NCI-H1105 treated with DMSO at 0.1 percent for 48 hours (cell line): ENCODE measurements at regions not wholly inside any gene's neighbourhood (a gene's known extent, or its start where the extent isn't known, plus 50 kb on each side); places are given as distances from the start of the nearest gene placed in this dataset.
"Not testable (repeated sequence)": the region's sequence is repeated elsewhere in the genome, so short reads cannot be mapped to it uniquely, and the experiment has no call there.

ENCODE experiments used
- DNase-seq: peaks from one replicate; lab custom pipeline; 2025; lab: John Stamatoyannopoulos, UW

DNA sequence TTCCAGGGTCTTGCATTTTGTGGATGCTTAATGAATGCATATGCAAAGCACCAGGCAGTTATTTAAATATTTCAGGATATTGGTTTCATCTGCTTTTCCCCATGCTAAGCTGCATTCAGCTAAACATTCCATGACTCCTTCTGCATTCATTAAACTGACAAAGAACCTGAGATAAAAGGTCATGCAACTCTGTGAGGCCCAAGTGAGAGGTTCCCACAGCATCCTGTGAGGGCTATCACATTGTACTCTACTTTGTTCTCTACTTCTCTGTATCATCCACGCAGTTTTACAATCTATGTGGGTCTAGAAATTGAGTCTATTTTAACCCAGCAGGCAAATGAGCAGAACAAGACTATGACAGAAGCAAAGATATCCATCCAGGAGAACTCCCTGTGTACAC is 86.4 kb upstream of the PRSS16 start:
- DNase-seq = no peak

DNA sequence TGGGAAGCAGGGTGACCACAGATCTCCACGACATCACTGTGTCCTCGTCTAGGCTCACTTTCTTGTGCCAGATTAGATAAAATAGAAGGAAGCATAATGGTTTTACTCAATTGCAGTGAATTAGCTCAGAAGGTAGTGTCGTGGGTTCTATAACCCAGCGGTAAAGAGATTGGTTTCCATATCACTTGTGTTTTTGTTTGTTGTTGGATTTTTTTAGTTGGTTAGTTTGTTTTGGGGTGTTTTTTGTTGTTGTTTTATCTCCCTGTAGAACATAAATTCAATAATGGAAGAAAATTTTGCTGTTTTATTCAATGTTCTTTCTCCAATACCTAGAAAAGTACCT is 85.9 kb upstream of the PRSS16 start:
- no peak for DNase-seq

DNA sequence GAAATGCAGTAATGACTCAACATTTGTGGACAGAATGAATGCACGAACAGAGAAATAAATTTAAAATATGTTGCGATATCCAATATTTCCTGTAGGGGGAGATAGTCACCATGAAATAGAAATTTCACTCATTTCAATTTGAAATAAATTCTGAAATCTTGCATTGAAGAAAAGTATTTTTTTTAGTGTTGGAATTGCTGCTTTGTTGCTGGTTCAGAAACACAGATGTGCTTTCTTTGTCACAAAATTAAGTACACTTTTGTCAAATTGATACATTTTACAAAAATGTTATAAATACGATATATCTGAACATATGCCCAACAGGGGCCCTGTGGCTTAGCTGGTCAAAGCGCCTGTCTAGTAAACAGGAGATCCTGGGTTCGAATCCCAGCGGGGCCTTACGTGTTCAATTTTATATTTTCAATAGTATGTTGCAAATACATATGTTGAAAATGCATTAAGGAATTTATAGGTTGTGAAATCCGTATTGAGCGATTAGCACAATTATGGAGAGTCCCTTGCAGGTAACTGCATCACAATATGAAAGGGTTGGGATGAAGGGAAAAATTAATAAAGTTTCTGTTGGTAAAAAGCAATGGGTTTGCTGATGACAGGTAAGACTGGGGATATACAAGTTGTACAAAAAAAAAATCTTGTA is 85.4 kb upstream of the PRSS16 start:
- DNase-seq = peak; percentile 68

DNA sequence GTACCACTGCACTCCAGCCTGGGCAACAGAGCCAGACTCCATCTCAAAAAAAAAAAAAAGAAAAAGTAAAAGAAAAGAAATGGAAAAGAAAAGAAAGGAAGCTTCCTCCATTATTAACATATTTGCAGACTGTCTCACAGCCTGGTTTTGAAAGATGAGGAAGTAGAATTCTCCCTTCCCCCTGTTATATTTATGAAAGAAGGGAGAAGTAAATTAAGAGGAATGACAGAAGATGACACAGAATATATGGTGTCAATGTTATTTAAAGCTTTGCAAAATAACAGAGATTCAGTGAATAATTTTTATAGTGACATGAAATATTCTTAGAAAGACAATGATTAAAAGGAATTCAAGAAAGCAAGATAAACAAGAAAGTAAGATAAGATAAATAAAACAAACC is 83.7 kb upstream of the PRSS16 start:
- no peak for DNase-seq

DNA sequence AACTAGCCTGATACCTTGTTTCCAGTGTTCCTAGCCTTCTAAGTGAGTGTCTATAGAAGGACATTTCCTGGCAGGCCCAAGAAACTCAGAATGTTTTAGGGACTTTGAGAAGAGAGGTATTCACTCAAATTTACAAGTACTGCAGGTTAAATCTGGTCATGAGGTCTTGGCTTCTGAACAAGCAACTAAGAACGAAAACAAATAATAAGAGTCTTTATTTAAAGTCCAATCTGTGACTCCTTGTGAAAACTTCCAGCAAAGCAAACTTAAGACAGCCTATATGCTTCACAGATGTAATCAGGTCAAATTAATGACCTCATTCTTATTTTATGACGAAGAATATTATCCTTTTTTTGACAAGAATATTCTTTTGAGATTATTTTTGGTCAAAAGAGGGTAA is 79.4 kb upstream of the PRSS16 start:
- no peak for DNase-seq

DNA sequence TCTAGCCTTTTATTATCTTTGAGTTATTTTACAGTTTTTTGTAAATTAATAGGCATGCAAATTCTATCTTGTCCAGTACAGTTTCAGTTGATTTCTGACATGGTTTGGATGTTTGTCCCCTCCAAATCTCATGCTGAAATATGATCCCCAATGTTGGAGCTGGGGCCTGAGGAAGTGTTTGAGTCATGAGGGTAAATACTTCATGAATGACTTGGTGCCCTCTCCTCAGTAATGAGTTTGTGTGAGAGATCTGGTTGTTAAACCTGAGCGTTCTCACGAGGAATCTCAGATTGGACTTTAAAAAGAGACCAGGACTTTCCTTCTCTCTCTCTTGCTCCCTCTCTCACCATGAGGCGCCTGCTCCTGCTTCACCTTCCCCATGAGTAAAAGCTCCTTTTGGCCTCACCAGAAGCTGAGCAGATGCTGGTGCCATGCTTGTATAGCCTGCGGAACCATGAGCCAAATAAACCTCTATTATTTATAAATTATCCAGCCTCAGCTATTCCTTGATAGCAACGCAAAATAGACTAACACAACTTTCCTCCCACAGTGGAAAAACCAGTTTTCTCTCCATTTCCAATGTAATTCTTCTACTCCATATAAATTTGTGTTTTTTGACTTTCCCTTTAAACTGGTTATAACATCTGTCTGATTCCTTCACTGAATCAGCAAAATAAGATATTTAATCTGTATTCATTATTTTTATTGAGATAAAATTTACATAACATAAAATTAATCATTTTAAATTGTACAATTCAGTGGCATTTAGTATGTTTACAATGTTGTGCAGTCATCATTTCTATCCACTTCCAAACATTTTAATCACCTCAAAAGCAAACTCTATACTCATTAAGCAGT is 78.7 kb upstream of the PRSS16 start:
- no peak for DNase-seq

DNA sequence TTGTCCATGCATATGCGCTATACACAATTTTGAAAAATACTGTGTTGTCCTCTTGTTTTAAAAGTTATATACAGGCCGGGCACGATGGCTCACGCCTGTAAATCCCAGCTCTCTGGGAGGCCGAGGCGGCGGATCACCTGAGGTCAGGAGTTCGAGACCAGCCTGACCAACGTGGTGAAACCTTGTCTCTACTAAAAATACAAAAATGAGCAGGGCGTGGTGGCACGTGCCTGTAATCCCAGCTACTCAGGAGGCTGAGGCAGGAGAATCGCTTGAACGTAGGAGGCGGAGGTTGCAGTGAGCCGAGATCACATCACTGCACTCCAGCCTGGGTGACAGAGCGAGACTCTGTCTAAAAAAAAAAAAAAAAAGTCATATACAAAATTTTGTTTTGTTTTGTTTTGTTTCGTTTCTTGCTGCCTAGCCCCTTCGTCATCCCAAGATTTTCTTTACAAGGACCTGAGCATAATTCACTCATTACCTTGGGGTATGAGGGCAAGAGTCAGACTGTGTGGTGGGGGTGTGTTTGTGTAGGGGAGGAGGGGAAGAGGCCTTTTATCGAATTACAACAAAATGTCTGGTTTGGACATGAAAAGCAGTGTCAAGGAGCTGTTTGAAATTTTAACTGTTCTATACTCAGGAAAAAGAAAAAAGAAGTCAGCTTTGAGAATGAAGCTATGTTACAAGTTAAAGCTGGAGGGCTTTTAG is 74.8 kb upstream of the PRSS16 start:
- DNase-seq = not testable (repeated sequence)

DNA sequence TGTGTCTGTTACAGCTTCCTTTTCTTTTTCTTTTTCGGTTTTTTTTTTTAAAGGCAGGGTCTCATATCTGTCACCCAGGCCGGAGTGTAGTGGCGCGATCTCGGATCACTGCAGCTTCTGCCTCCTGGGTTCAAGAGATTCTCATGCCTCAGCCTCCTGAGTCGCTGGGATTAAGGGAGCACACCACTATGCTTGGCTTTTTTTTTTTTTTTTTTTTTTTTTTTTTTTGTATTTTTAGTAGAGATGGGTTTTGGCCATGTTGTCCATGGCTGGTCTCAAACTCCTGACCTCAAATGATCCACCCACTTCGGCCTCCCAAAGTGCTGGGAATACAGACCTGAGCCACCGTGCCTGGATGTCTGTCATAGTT is 74.3 kb upstream of the PRSS16 start:
- not testable (repeated sequence) for DNase-seq

DNA sequence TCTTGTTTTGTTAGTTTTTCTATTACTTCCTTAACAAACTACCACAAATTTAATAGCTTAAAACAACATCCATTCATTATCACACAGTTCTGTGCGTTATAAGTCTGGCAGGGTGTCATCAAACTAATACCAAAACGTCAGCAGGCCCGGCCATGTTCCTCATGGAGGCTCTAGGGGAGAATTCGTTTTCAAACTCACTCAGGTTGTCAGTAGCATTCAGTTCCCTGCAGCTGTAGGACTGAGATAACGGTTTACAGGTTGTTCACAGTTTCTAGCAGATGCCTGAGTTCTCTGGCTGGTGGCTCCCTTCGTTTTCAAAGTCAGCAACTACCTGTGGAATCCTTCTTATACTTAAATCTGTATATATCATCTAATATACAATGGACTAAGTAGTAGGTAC is 72.5 kb upstream of the PRSS16 start:
- DNase-seq = no peak

DNA sequence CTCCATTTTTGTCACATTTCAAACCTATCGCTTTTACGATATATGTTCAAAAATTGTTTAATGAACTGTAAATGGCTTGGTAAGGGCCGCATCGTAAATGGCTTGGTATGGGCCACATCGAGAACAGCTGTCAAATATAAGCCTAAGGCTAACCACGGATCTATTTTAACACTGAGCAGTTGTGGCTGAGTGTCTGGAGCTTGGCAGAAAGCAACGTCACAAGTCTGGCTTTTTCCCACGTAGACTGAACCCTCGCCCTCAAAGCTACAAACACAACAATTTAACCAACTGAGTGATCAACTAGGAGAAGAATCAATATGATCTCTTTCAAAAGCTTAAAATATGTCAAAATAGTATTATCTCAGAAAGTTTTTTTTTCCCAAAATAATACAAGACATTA is 71.4 kb upstream of the PRSS16 start:
- DNase-seq = no peak

DNA sequence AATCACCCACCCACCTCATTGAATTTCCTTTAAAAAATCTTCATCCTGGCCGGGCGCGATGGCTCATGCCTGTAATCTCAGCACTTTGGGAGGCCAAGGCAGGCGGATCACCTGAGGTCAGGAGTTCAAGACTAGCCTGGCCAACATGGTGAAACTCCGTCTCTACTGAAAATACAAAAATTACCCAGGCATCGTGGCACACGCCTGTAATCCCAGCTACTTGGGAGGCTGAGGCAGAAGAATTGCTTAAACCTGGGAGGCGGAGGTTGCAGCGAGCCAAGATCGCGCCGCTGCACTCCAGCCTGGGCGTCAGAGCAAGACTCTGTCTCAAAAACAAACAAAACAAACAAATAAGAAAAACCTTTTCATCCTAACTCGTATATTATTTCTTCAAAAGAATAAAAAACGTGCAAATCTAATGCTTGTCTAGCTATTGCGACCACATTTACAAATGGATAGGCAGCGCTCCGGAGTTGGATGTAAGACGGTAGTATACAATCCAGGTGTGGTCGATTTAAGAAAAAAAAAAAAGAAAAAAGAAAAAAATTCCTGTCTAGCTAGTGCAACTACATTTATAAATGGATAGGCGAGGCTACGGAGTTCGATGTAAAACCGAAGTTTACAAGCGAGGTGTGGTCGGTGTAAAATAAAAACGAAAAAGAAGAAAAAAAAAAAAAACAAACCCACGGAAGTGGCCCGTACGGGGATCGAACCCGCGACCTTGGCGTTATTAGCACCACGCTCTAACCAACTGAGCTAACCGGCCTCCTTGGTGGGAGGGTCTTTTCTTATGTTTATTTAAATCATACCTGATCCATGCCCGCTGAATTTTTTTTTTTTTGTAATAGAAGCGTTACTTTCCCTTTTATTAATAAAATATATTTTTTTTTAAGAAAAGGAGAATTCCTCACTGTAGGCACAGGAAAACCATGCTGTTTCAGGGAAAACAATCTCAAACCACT is 70.7 kb upstream of the PRSS16 start:
- DNase-seq = peak; percentile 75

DNA sequence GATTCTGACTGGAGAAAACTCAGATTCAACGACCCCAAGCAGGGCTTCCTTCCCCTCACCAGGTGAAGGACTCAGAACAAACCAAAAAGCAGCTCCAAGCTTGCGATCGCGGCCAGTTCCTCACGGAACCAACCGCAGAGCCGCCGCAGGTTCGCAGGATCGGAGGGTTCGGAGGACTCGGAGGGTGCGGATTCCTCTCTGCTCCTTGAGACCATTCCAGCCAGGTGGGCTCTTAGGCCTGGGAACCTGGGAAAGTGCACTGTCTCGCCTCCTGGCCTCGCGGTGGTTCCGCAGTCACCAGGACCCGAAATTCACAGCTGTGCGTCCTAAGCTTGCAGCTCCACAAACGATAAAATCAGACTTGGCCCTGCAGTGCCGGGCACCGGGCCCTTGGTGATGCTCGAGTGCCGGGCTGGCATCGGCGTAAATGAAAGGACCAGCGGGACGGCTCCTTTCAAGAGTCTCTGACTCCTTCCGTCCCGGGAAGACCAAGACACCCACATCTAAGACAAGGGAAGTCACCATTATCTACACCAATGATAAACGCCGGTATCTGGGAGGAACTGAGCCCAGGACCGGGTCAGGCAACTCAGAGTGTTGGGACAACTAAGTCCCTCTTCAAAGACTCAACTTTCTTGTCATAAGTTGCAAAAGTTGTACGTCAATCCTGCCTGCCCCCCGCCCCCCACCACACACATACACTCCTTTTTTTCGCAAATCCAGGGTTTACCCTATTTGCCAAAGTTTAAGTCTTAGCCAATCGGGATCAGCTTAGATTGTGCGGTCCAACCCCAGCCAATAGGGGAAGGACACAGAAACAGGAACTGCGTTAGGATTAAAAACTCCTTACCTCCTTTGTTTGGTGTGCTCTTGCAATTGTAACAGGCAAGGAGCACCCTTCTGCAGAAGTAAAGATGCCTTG is 69.8 kb upstream of the PRSS16 start:
- DNase-seq = peak; percentile 77

DNA sequence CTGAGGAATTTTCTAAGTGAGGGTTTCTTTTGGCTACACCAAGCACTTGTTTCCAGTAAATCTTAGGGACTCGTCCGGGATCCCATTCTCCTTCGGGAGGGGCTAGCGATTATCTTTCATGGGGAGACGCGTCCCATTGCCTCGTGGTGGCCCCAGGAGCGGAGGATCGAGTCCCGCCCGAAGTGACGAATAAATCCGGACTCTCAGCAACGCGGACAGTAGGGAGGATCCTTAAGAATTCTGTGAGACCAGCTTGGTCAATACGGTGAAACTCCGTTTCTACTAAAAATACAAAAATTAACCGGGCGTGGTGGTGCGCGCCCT is 69.1 kb upstream of the PRSS16 start:
- DNase-seq = no peak

DNA sequence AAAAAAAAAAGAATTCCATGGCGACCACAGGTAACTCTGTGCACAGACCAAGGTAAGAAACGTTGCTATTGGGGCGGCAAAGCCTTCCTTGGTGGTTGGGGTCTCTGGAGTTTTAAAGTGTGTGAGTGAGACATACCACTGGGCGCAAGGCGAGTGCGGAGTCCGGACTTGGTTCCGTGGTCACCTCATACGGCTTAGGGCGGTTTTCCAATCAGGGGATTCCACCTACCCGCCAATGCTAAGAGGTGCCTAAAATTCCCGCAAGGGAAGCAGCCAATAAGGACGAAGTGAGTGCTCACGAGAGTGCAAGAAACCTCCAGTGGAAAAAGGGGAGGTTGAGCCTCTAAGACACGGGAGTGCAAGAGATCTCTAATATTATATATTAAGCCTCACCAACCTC is 68.6 kb upstream of the PRSS16 start:
- DNase-seq = no peak

DNA sequence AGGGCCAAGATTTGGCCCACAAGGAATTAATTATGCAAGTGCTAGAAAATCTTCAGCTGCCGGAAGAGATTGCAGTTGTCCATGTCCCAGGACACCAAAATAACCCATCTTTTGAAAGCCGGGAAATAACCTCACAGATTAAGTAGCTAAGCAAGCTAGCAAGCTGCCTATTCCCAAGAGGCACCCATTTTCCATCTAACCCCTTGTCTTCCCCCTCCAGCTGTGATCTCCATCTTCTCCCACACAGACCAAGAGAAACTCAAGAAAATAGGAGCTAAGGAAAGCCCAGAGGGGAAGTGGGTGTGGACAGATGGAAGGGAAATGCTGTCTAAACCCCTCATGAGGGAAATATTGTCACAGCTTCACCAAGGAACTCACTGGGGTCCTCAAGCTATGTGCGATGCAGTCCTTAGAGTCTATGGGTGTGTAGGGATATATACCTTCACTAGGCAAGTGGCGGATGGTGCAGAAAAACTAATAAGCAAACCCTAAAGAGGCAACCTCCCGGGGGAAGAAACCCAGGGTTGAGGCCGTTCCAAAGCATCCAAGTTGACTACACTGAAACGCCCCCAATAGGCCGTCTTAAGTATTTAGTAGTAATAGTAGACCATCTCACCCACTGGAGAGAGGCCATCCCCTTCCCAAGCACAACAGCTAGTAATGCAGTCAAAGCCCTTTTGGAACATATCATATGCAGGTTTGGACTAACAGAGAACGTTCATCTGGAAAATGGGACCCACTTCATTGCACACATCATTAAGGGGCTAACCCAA is 64.3 kb upstream of the PRSS16 start:
- DNase-seq = no peak

DNA sequence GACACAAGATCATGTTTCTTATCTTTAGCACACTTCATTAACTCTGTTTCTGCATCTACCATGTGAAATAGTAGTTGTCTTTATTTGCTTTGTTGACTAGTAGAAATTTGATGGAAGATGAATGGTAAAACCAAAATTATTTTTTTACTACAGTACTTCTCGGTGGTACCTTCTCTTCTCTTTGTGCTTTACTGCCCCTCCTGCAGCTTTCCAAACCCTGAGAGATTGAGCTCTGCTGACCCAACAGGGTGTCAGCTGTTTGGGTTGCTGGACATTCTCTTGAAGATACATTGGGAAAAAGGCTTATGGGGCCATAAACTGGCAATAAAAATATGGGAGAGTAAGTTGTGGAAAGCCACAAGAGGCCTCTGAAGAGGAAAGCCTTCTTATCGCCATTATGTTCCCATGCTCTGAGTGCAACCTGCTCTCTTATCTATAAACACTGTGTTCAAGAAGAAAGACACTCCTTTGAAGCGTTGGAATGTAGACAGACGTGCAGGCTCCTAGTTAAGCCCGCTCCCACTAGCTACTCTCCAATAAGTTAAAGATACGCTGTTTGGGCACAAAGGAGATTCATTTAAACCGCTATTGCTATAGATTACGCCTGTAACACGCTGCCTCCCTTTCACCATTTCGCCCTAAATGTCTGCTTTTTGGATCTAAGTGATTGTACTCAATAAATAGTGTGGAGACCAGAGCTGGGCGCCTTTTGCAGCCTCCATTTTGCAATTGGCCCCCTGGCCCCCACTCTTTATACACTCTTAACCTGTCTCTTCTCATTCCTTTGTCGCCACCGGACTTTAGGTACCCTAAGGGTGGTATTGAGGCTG is 60.1 kb upstream of the PRSS16 start:
- DNase-seq = no peak

DNA sequence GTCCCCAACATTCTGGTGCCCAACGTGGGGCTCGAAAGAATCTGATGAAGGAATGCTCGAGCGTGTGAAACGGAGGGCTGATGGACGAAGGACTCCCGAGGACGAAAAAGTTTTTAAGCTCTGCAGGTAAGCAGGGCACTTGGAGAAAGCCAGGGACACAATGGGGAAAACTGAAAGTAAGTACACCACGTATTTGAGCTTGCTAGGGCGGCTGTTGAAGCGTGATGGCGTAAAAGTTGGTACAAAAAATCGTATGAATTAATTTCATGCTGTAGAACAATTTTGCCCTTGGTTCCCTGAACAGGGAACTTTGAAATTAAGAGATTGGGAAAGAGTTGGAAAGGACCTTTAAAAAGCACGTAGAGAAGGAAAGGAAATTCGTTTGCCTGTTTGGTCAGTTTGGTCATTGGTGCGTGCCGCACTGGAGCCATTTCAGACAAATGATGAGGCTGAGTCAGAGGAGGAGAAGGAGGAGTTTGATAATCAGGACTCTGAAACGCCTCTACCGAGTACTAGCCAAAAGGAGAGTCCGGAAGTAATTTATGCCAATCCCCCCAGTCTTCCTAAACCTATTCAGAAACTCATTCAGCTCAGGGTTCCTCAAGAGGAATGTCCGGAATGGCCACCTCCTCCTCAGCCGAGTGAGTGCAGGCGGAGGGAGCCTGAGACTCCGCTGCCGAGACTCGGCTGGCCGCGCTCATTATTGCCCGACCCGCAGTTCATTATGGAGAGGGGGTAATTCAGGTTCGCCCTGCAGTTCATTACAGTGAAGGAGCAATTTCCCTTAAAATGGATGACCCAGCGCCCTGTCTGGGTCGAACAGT is 59.2 kb upstream of the PRSS16 start:
- DNase-seq = peak; percentile 59

DNA sequence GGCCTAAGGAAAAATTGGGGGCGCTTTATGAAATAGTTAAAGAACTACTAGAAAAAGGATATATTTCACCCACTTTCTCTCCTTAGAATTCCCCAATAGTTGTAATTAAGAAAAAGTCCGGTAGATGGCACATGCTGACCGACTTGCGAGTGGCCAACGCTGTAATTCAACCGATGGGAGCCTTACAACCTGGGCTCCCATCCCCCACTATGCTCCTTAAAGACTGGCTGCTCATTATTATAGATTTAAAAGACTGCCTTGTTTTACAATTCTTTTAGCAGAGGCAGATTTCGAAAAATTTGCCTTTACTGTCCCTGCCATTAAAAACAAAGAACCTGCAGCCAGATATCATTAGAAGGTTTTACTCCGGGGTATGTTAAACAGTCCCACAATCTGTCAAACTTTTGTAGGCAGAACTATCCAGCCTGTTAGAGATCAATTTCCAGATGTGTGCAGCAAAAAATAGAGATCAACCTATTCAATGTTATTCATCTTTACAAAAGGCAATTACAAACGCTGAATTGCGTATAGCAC is 58.5 kb upstream of the PRSS16 start:
- DNase-seq = peak; percentile 84
